ENCODE measurements at regions not wholly inside any gene's neighbourhood (a gene's known extent, or its start where the extent isn't known, plus 50 kb on each side); places are given as distances from the start of the nearest gene placed in this dataset.
"Not testable (repeated sequence)": the region's sequence is repeated elsewhere in the genome, so short reads cannot be mapped to it uniquely, and the experiment has no call there.

- not testable (repeated sequence) for TF ChIP-seq CTCF (IDR thresholded peaks at IDR 0.05; ENCODE audit: insufficient read depth, low read depth, low read length); EZH2 (IDR thresholded peaks at IDR 0.05; ENCODE audit: insufficient read depth, low read length)
Observed at GRCh38 chr5:119780145-119780544, 150.8 kb downstream of the FAM170A start.
